HCT116 (cell line): ENCODE measurements at regions not wholly inside any gene's neighbourhood (a gene's known extent, or its start where the extent isn't known, plus 50 kb on each side); places are given as distances from the start of the nearest gene placed in this dataset.

Experiments used
- ATAC-seq: fragments of 200-7000 bp; cut with Tn5 transposase; 2 replicates; pipeline ENCODE4 v1.9.1; 2020; ENCODE audit warnings: mild to moderate bottlenecking, moderate library complexity
- BruUV-seq: library from RNA; stranded (reverse); fragments of 400-500 nt; replicated peaks from 2 replicates; lab custom pipeline; 2021; lab: Mats Ljungman, UMichigan
- CTCF ChIA-PET: fragments of 300-600 bp; sonication (Branson Sonifier 250); formaldehyde crosslinking; loops from one replicate; lab custom pipeline; 2021; ENCODE audit warnings: antibody characterized with exemption; lab: Charles Lee
- POLR2A ChIA-PET: fragments of 300-600, 350-600 bp; sonication (Branson Sonifier 250); formaldehyde crosslinking; loops from one replicate; lab custom pipeline; 2021; ENCODE audit warnings: antibody characterized with exemption; lab: Charles Lee
- RAD21 ChIA-PET, 2 experiments: fragments of 300-600 bp; sonication (Branson Sonifier 250); formaldehyde crosslinking; loops; one replicate each; lab custom pipeline; 2023; ENCODE audit warnings: low total read pairs in 2 of 2; ENCODE audit not compliant: uncharacterized antibody in 2 of 2, unreplicated experiment in 2 of 2, low non-redundant PET in 1 of 2; lab: Charles Lee
- DNase-seq: peaks from one replicate; pipeline ENCODE4 v3.0.0-alpha.2; 2010; ENCODE audit warnings: low read depth, low spot score
- H2AFZ ChIP-seq: fragments of 200-600 bp; shearing (Covaris generic), sonication (generic); 2 replicates; pipeline ENCODE4 v1.6.1; 2017; ENCODE audit warnings: low read depth, mixed run types, mixed read lengths, antibody characterized with exemption, low read length; ENCODE audit not compliant: poor library complexity, severe bottlenecking
- H3K27ac ChIP-seq: 2 replicates; pipeline ENCODE4 v1.5.1; 2012; ENCODE audit warnings: low read depth, low read length
- H3K27me3 ChIP-seq: fragments of 200-600 bp; sonication (generic); 2 replicates; pipeline ENCODE4 v1.6.1; 2016; ENCODE audit warnings: mixed run types, low read length, mixed read lengths; ENCODE audit not compliant: insufficient read depth
- H3K36me3 ChIP-seq, 2 experiments: fragments of 200-500 bp in 1 of 2; fragments of 200-600 bp in 1 of 2; sonication (Bioruptor generic) in 1 of 2; sonication (generic) in 1 of 2; 2 replicates each; pipeline versions ENCODE4 v1.5.1 to v1.6.1; 2014 to 2016; ENCODE audit warnings: low read length in 2 of 2, inconsistent platforms in 1 of 2, mixed read lengths in 1 of 2, mixed run types in 1 of 2; ENCODE audit not compliant: insufficient read depth in 2 of 2, control insufficient read depth in 1 of 2
- H3K4me1 ChIP-seq, 2 experiments: fragments of 200-600 bp in 1 of 2; sonication (generic) in 1 of 2; 2 replicates each; pipeline versions ENCODE4 v1.5.1 to v1.6.1; 2012 to 2017; ENCODE audit warnings: low read length in 2 of 2, inconsistent platforms in 1 of 2, mild to moderate bottlenecking in 1 of 2, mixed read lengths in 1 of 2, mixed run types in 1 of 2, moderate library complexity in 1 of 2; ENCODE audit not compliant: insufficient read depth in 2 of 2, control insufficient read depth in 1 of 2
- H3K4me2 ChIP-seq: fragments of 200-600 bp; sonication (generic); 2 replicates; pipeline ENCODE4 v1.6.1; 2017; ENCODE audit warnings: mixed run types, low read length, mixed read lengths
- H3K4me3 ChIP-seq, 2 experiments: fragments of 200-600 bp in 1 of 2; sonication (generic) in 1 of 2; replicated peaks in 1 of 2; 2 replicates each; pipeline ENCODE4 v1.5.1; 2011 to 2016; ENCODE audit warnings: low read length in 2 of 2, control low read depth in 1 of 2, low read depth in 1 of 2, mild to moderate bottlenecking in 1 of 2, mixed read lengths in 1 of 2, mixed run types in 1 of 2
- H3K79me2 ChIP-seq: fragments of 200-600 bp; sonication (generic); 2 replicates; pipeline ENCODE4 v1.6.1; 2017; ENCODE audit warnings: mild to moderate bottlenecking, mixed run types, low read length, moderate library complexity, mixed read lengths; ENCODE audit not compliant: insufficient read depth
- H3K9ac ChIP-seq: fragments of 200-600 bp; sonication (generic); 2 replicates; pipeline ENCODE4 v1.6.1; 2016; ENCODE audit warnings: low read length, mixed read lengths
- H3K9me2 ChIP-seq: fragments of 200-600 bp; sonication (generic), shearing (Covaris generic); 2 replicates; pipeline ENCODE4 v1.6.1; 2017; ENCODE audit warnings: mixed run types, mild to moderate bottlenecking, moderate library complexity; ENCODE audit not compliant: insufficient read depth
- H3K9me3 ChIP-seq, 2 experiments: fragments of 200-500 bp in 1 of 2; fragments of 200-600 bp in 1 of 2; sonication (Bioruptor generic) in 1 of 2; sonication (generic) in 1 of 2; 2 replicates each; pipeline ENCODE4 v1.6.1; 2014 to 2017; ENCODE audit warnings: low read length in 2 of 2, mixed read lengths in 2 of 2, inconsistent platforms in 1 of 2, low read depth in 1 of 2, mild to moderate bottlenecking in 1 of 2, mixed run types in 1 of 2, moderate library complexity in 1 of 2; ENCODE audit not compliant: control insufficient read depth in 1 of 2, insufficient read depth in 1 of 2
- H4K20me1 ChIP-seq: fragments of 200-600 bp; sonication (generic), shearing (Covaris generic); 2 replicates; pipeline ENCODE4 v1.6.1; 2017; ENCODE audit warnings: mixed run types, mild to moderate bottlenecking, moderate library complexity; ENCODE audit not compliant: insufficient read depth
- CBX3 ChIP-seq: IDR thresholded peaks from 2 replicates; pipeline ENCODE4 v1.6.1; 2012; ENCODE audit warnings: low read depth
- CEBPB ChIP-seq: IDR thresholded peaks from 2 replicates; pipeline ENCODE4 v1.6.1; 2012; ENCODE audit warnings: low read depth
- EGR1 ChIP-seq: IDR thresholded peaks from 2 replicates; pipeline ENCODE4 v1.6.1; 2012; ENCODE audit warnings: low read depth
- ELF1 ChIP-seq: IDR thresholded peaks from 2 replicates; pipeline ENCODE4 v1.6.1; 2012; ENCODE audit warnings: low read depth, borderline replicate concordance
- EZH2 ChIP-seq: fragments of 200-600 bp; sonication (generic); IDR thresholded peaks from 2 replicates; pipeline ENCODE4 v1.6.1; 2017; ENCODE audit warnings: antibody characterized with exemption, mixed run types
- FOSL1 ChIP-seq: IDR thresholded peaks from 2 replicates; pipeline ENCODE4 v1.6.1; 2012; ENCODE audit warnings: low read depth
- JUND ChIP-seq: IDR thresholded peaks from 2 replicates; pipeline ENCODE4 v1.6.1; 2012
- POLR2A ChIP-seq: IDR thresholded peaks from 2 replicates; pipeline ENCODE4 v1.7.0; 2011; ENCODE audit warnings: borderline replicate concordance; ENCODE audit not compliant: insufficient read depth, insufficient read length; ENCODE audit errors: extremely low read depth
- POLR2AphosphoS5 ChIP-seq: IDR thresholded peaks from 2 replicates; pipeline ENCODE4 v1.6.1; 2011; ENCODE audit warnings: mild to moderate bottlenecking, low read depth, low read length, moderate library complexity
- SIN3A ChIP-seq: IDR thresholded peaks from 2 replicates; pipeline ENCODE4 v1.6.1; 2012; ENCODE audit warnings: low read depth
- SP1 ChIP-seq: IDR thresholded peaks from 2 replicates; pipeline ENCODE4 v1.6.1; 2012; ENCODE audit warnings: low read depth
- SRF ChIP-seq: IDR thresholded peaks from 2 replicates; pipeline ENCODE4 v1.6.1; 2012; ENCODE audit warnings: low read depth
- YY1 ChIP-seq: IDR thresholded peaks from 2 replicates; pipeline ENCODE4 v1.6.1; 2011; ENCODE audit warnings: low read length, low read depth, moderate library complexity, mild to moderate bottlenecking; ENCODE audit not compliant: insufficient replicate concordance; ENCODE audit errors: extremely low read depth
- ZFX ChIP-seq: fragments of 450-650 bp; IDR thresholded peaks from 2 replicates; pipeline ENCODE4 v1.6.1; 2017
- ZNF274 ChIP-seq: fragments of 200-500 bp; sonication (Bioruptor generic); IDR thresholded peaks from 2 replicates; pipeline ENCODE4 v1.6.1; 2014; ENCODE audit warnings: mild to moderate bottlenecking, low read depth, low read length, inconsistent platforms
- intact Hi-C: fragments of 100-400 bp; cut with micrococcal nuclease; formaldehyde crosslinking; loops from 2 replicates; pipeline ENCODE4 v1.10.0; 2022
- TF ChIP-seq, protein P1 (sequence below): IDR thresholded peaks from 2 replicates; pipeline ENCODE4 v1.6.1; 2012
- TF ChIP-seq, protein P2 (sequence below): IDR thresholded peaks from 2 replicates; pipeline ENCODE4 v1.6.1; 2012
- TF ChIP-seq, protein P3 (sequence below), 3 experiments: fragments of 200-600 bp in 1 of 3; sonication (generic) in 1 of 3; IDR thresholded peaks in 2 of 3; conservative IDR thresholded peaks in 1 of 3; 2 replicates each; pipeline ENCODE4 v1.5.1; 2012 to 2017; ENCODE audit warnings: low read depth in 2 of 3, low read length in 2 of 3, antibody characterized with exemption in 1 of 3, borderline replicate concordance in 1 of 3, control low read depth in 1 of 3, mild to moderate bottlenecking in 1 of 3, mixed read lengths in 1 of 3, mixed run types in 1 of 3, moderate library complexity in 1 of 3; ENCODE audit not compliant: insufficient read depth in 1 of 3

DNA sequence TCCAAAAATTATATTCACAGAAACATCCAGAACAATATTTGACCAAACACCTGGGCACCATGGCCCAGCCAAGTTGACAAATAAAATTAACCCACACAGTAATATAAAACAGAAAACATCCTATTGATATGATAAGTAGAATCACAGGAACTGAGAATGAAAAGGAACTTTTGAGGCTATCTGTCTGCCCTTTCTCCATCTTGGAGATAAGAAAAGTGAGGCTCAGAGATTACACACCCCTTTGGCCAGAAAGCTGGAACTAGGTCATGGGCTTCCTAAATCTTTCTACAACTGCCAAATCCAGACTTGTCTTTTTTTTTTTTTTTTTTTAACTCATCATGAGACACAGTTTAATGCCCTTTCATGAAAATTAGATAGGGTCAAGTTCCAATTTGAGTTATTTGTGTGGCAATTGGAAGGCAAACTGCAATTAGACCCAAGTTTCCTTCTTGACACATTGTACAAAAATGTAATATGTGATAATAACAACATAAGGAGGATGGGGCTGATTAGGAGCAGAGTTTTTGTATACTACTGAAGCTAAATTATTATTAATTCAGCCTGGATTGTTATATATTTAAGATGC is 137.2 kb downstream of the RPL22L1 start:
- DNase-seq (no peak), ATAC-seq (no peak)
- POLR2A ChIA-PET, result no interaction called here
- H3K4me2 ChIP-seq, result no peak overlapping the region
- H3K9me2 ChIP-seq, result no peaks in the 10 kb centered on the region
- peaks cover 0 to under 1% of the 10 kb centered on the region in 2 experiments; a peak in 1 of 4 replicates for H3K4me1 ChIP-seq
- no peaks in the 10 kb centered on the region for H3K27me3 ChIP-seq
- intact Hi-C loops, result no loop called here
- H4K20me1 ChIP-seq, result no peaks in the 10 kb centered on the region
- H3K27ac ChIP-seq, result no peak overlapping the region
- no peaks in the 10 kb centered on the region for H3K79me2 ChIP-seq
- RAD21 ChIA-PET, result no interaction called here
- TF ChIP-seq EGR1 (no peak), SP1 (no peak), SIN3A (no peak), CBX3 (no peak), JUND (no peak), POLR2A (no peak), POLR2AphosphoS5 (no peak), YY1 (no peak)
- TF ChIP-seq, protein P1, sequence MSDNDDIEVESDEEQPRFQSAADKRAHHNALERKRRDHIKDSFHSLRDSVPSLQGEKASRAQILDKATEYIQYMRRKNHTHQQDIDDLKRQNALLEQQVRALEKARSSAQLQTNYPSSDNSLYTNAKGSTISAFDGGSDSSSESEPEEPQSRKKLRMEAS, result no peak
- H2AFZ ChIP-seq, result no peak overlapping the region
- H3K9me3 ChIP-seq, result no peaks in the 10 kb centered on the region
- H3K36me3 ChIP-seq, result no peaks in the 10 kb centered on the region
- H3K4me3 ChIP-seq, result no peak overlapping the region
- BruUV-seq, result no TSS peak
- CTCF ChIA-PET, result no interaction called here
- H3K9ac ChIP-seq, result no peak overlapping the region

DNA sequence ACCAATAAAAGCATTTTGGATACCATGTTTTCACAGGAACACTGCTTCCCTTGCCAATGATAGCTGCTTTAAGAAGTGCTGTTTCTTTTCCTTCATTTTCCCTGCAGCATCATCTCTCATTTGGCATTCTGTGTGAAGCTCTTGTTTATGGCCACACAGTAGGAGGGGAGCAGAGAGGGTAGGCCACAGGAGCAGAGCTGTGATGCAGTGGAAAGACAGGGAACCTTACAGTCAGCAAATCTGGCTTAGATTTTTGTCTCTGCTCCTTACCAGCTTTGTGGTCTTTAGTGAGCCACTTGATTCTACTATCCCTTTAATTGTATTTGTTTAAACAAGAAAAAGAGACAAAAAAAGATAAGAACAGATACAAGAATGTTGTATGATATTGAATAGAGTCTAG is 138.7 kb downstream of the RPL22L1 start:
- TF ChIP-seq SRF (no peak), ZNF274 (no peak), ELF1 (no peak), YY1 (no peak), SIN3A (no peak), ZFX (no peak), CEBPB (no peak), EZH2 (no peak), JUND (no peak), FOSL1 (no peak), CBX3 (no peak), SP1 (no peak)
- TF ChIP-seq, protein P2, sequence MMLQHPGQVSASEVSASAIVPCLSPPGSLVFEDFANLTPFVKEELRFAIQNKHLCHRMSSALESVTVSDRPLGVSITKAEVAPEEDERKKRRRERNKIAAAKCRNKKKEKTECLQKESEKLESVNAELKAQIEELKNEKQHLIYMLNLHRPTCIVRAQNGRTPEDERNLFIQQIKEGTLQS, result no peak
- TF ChIP-seq, protein P1, result no peak
- TF ChIP-seq, protein P3, sequence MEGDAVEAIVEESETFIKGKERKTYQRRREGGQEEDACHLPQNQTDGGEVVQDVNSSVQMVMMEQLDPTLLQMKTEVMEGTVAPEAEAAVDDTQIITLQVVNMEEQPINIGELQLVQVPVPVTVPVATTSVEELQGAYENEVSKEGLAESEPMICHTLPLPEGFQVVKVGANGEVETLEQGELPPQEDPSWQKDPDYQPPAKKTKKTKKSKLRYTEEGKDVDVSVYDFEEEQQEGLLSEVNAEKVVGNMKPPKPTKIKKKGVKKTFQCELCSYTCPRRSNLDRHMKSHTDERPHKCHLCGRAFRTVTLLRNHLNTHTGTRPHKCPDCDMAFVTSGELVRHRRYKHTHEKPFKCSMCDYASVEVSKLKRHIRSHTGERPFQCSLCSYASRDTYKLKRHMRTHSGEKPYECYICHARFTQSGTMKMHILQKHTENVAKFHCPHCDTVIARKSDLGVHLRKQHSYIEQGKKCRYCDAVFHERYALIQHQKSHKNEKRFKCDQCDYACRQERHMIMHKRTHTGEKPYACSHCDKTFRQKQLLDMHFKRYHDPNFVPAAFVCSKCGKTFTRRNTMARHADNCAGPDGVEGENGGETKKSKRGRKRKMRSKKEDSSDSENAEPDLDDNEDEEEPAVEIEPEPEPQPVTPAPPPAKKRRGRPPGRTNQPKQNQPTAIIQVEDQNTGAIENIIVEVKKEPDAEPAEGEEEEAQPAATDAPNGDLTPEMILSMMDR (IDR thresholded peaks at IDR 0.05 in 2 of 3, conservative IDR thresholded peaks at IDR 0.05 in 1 of 3; ENCODE audit: borderline replicate concordance in 1 of 3, insufficient read depth in 1 of 3, low read depth in 2 of 3, low read length in 2 of 3), result no peak
- intact Hi-C loops, result no loop called here
- Histone ChIP-seq H3K9me2 (no peaks in the 10 kb centered on the region), H3K4me3 (no peak overlapping the region), H3K9ac (no peak overlapping the region), H3K27me3 (no peaks in the 10 kb centered on the region), H3K27ac (no peak overlapping the region), H3K79me2 (no peaks in the 10 kb centered on the region), H2AFZ (no peak overlapping the region), H4K20me1 (no peaks in the 10 kb centered on the region), H3K4me1 (peaks cover 0 to 15% of the 10 kb centered on the region in 2 experiments; a peak in 2 of 4 replicates), H3K9me3 (no peaks in the 10 kb centered on the region), H3K36me3 (no peaks in the 10 kb centered on the region), H3K4me2 (no peak overlapping the region)
- no TSS peak for BruUV-seq
- no peak for ATAC-seq
- RAD21 ChIA-PET, result no interaction called here
- POLR2A ChIA-PET, result interaction anchor here (0.6 kb wide), 1 partner anchor 138 kb away, joined by 4 read pairs; no protein-coding TSS in a partner anchor
- CTCF ChIA-PET, result no interaction called here
- no peak for DNase-seq
